Panc1 (cell line): ENCODE measurements at regions not wholly inside any gene's neighbourhood (a gene's known extent, or its start where the extent isn't known, plus 50 kb on each side); places are given as distances from the start of the nearest gene placed in this dataset.

Experiments
- CTCF ChIP-seq: fragments of 450-650 bp; IDR thresholded peaks from 2 replicates; pipeline ENCODE4 v1.5.1; 2017; ENCODE audit warnings: mild to moderate bottlenecking
- POLR2AphosphoS5 ChIP-seq: IDR thresholded peaks from 2 replicates; pipeline ENCODE4 v1.6.1; 2012; ENCODE audit warnings: mild to moderate bottlenecking, low read depth, low read length, moderate library complexity
- REST ChIP-seq, 2 experiments: IDR thresholded peaks; 2 replicates each; pipeline ENCODE4 v1.6.1; 2011 to 2012; ENCODE audit warnings: low read depth in 2 of 2, control low read depth in 1 of 2, low read length in 1 of 2, mild to moderate bottlenecking in 1 of 2, moderate library complexity in 1 of 2; ENCODE audit not compliant: insufficient read depth in 1 of 2

GRCh38 chr11:22044126-22044525, 148.8 kb upstream of the ANO5 start:
- TF ChIP-seq CTCF (no peak), REST (IDR thresholded peaks at IDR 0.05; ENCODE audit: insufficient read depth in 1 of 2, low read depth in 2 of 2, low read length in 1 of 2) (no peak), POLR2AphosphoS5 (no peak)
